IMR-90 (cell line): ENCODE measurements at regions not wholly inside any gene's neighbourhood (a gene's known extent, or its start where the extent isn't known, plus 50 kb on each side); places are given as distances from the start of the nearest gene placed in this dataset.

ENCODE experiments used
- ATAC-seq: fragments of 200-7000 bp; cut with Tn5 transposase; 2 replicates; pipeline ENCODE4 v1.9.1; 2020; ENCODE audit warnings: low read depth, mild to moderate bottlenecking, moderate library complexity
- BruUV-seq: library from RNA; stranded (reverse); fragments of 400-500 nt; replicated peaks from 2 replicates; lab custom pipeline; 2021; lab: Mats Ljungman, UMichigan
- CTCF ChIA-PET: fragments of 300-600 bp; formaldehyde crosslinking; extraction: SDS; loops from one replicate; lab custom pipeline; 2021; ENCODE audit warnings: antibody characterized with exemption; lab: Yijun Ruan, JAX
- POLR2A ChIA-PET: fragments of 300-600 bp; sonication (Branson Sonifier 250); formaldehyde crosslinking; loops from one replicate; lab custom pipeline; 2022; ENCODE audit warnings: antibody characterized with exemption; ENCODE audit not compliant: unreplicated experiment; lab: Charles Lee
- DNase-seq: peaks from one replicate; pipeline ENCODE4 v3.0.0; 2013
- H2AFZ ChIP-seq: replicated peaks from 2 replicates; pipeline ENCODE3; 2013; ENCODE audit warnings: low read length, mild to moderate bottlenecking; ENCODE audit not compliant: poor library complexity
- H2AK5ac ChIP-seq: 2 replicates; pipeline ENCODE4 v1.6.1; 2013; ENCODE audit warnings: low read depth, low read length, inconsistent platforms
- H2AK9ac ChIP-seq: replicated peaks from 2 replicates; pipeline ENCODE3; 2013; ENCODE audit warnings: mild to moderate bottlenecking, low read depth, low read length, moderate library complexity; ENCODE audit not compliant: poor library complexity
- H2BK120ac ChIP-seq: 2 replicates; pipeline ENCODE4 v1.6.1; 2013; ENCODE audit warnings: low read depth, low read length, inconsistent platforms
- H2BK15ac ChIP-seq: 3 replicates; pipeline ENCODE4 v1.6.1; 2013; ENCODE audit warnings: low read depth, low read length, inconsistent platforms
- H2BK20ac ChIP-seq: 2 replicates; pipeline ENCODE4 v1.6.1; 2013; ENCODE audit warnings: low read depth, mild to moderate bottlenecking, inconsistent platforms, low read length, moderate library complexity
- H2BK5ac ChIP-seq: 2 replicates; pipeline ENCODE4 v1.6.1; 2013; ENCODE audit warnings: mild to moderate bottlenecking, low read depth, low read length, inconsistent platforms; ENCODE audit not compliant: poor library complexity, severe bottlenecking
- H3K14ac ChIP-seq: replicated peaks from 2 replicates; pipeline ENCODE4 v1.6.1; 2013; ENCODE audit warnings: low read depth, low read length, inconsistent platforms
- H3K18ac ChIP-seq: 2 replicates; pipeline ENCODE4 v1.6.1; 2013; ENCODE audit warnings: low read depth, low read length, control low read depth
- H3K23ac ChIP-seq: 2 replicates; pipeline ENCODE4 v1.6.1; 2013; ENCODE audit warnings: low read depth, low read length, inconsistent platforms
- H3K27ac ChIP-seq: 2 replicates; pipeline ENCODE4 v1.5.1; 2013; ENCODE audit warnings: mild to moderate bottlenecking, control low read depth, low read length; ENCODE audit not compliant: insufficient read depth
- H3K27me3 ChIP-seq: 2 replicates; pipeline ENCODE4 v1.6.1; 2013; ENCODE audit warnings: low read length; ENCODE audit not compliant: control insufficient read depth, insufficient read depth
- H3K36me3 ChIP-seq: 2 replicates; pipeline ENCODE4 v1.6.1; 2013; ENCODE audit warnings: low read length, mixed read lengths; ENCODE audit not compliant: control insufficient read depth, insufficient read depth
- H3K4ac ChIP-seq: 2 replicates; pipeline ENCODE4 v1.6.1; 2013; ENCODE audit warnings: low read depth, low read length, inconsistent platforms
- H3K4me1 ChIP-seq: 2 replicates; pipeline ENCODE4 v1.6.1; 2013; ENCODE audit warnings: low read length, mixed read lengths; ENCODE audit not compliant: control insufficient read depth, insufficient read depth
- H3K4me2 ChIP-seq: 2 replicates; pipeline ENCODE4 v1.6.1; 2013; ENCODE audit warnings: low read depth, mild to moderate bottlenecking, control low read depth, low read length, moderate library complexity
- H3K4me3 ChIP-seq: 2 replicates; pipeline ENCODE4 v1.5.1; 2013; ENCODE audit warnings: low read depth, mild to moderate bottlenecking, control low read depth, low read length, moderate library complexity; ENCODE audit not compliant: insufficient read depth
- H3K56ac ChIP-seq: 2 replicates; pipeline ENCODE4 v1.6.1; 2013; ENCODE audit warnings: low read length, inconsistent platforms; ENCODE audit not compliant: insufficient read depth; ENCODE audit errors: extremely low read depth
- H3K79me1 ChIP-seq, 2 experiments: 2 replicates each; pipeline ENCODE4 v1.6.1; 2013; ENCODE audit warnings: low read length in 2 of 2, inconsistent platforms in 1 of 2, low read depth in 1 of 2
- H3K9ac ChIP-seq: 2 replicates; pipeline ENCODE4 v1.6.1; 2013; ENCODE audit warnings: low read depth, low read length, control low read depth
- H3K9me1 ChIP-seq: 2 replicates; pipeline ENCODE4 v1.6.1; 2013; ENCODE audit warnings: low read length, inconsistent platforms; ENCODE audit not compliant: insufficient read depth
- H3K9me3 ChIP-seq: 2 replicates; pipeline ENCODE4 v1.6.1; 2013; ENCODE audit warnings: low read length; ENCODE audit not compliant: control insufficient read depth, insufficient read depth
- H4K20me1 ChIP-seq: 2 replicates; pipeline ENCODE4 v1.6.1; 2013; ENCODE audit warnings: low read length, inconsistent platforms; ENCODE audit not compliant: insufficient read depth
- H4K5ac ChIP-seq: 2 replicates; pipeline ENCODE4 v1.6.1; 2013; ENCODE audit warnings: mild to moderate bottlenecking, low read depth, low read length, control low read depth
- H4K8ac ChIP-seq, 2 experiments: 2 replicates each; pipeline ENCODE4 v1.6.1; 2013; ENCODE audit warnings: low read depth in 2 of 2, low read length in 2 of 2, control low read depth in 1 of 2, inconsistent platforms in 1 of 2
- H4K91ac ChIP-seq: 2 replicates; pipeline ENCODE4 v1.6.1; 2013; ENCODE audit warnings: low read depth, low read length, inconsistent platforms; ENCODE audit not compliant: insufficient read depth
- BHLHE40 ChIP-seq: fragments of 150-350 bp; IDR thresholded peaks from 2 replicates; pipeline ENCODE4 v1.6.1; 2016; ENCODE audit warnings: mild to moderate bottlenecking, low read depth, low read length
- CEBPB ChIP-seq: IDR thresholded peaks from 2 replicates; pipeline ENCODE4 v1.6.1; 2012; ENCODE audit warnings: low read depth, low read length, improper control_type of control experiment
- CHD1 ChIP-seq: IDR thresholded peaks from 2 replicates; pipeline ENCODE4 v1.6.1; 2012; ENCODE audit warnings: low read depth, low read length, improper control_type of control experiment
- FOS ChIP-seq: fragments of 150-350 bp; IDR thresholded peaks from 2 replicates; pipeline ENCODE4 v1.6.1; 2016; ENCODE audit warnings: low read depth, low read length
- MAFK ChIP-seq: IDR thresholded peaks from 2 replicates; pipeline ENCODE4 v1.6.1; 2012; ENCODE audit warnings: low read depth, low read length, improper control_type of control experiment
- MAZ ChIP-seq: IDR thresholded peaks from 2 replicates; pipeline ENCODE4 v1.6.1; 2012; ENCODE audit warnings: low read depth, mild to moderate bottlenecking, low read length, improper control_type of control experiment, moderate library complexity, borderline replicate concordance
- NFE2L2 ChIP-seq: fragments of 150-350 bp; IDR thresholded peaks from 2 replicates; pipeline ENCODE4 v1.6.1; 2016; ENCODE audit warnings: low read depth, mild to moderate bottlenecking, low read length
- POLR2A ChIP-seq: IDR thresholded peaks from 2 replicates; pipeline ENCODE4 v1.6.1; 2012; ENCODE audit warnings: mild to moderate bottlenecking, low read depth, low read length
- RCOR1 ChIP-seq: IDR thresholded peaks from 2 replicates; pipeline ENCODE4 v1.6.1; 2012; ENCODE audit warnings: mild to moderate bottlenecking, low read length, improper control_type of control experiment; ENCODE audit not compliant: insufficient replicate concordance
- RFX5 ChIP-seq: IDR thresholded peaks from 2 replicates; pipeline ENCODE4 v1.8.0; 2012; ENCODE audit warnings: low read depth, mild to moderate bottlenecking, low read length, moderate library complexity
- SMC3 ChIP-seq: fragments of 150-350 bp; IDR thresholded peaks from 2 replicates; pipeline ENCODE4 v1.6.1; 2016; ENCODE audit warnings: low read depth, mild to moderate bottlenecking, antibody characterized with exemption, low read length, moderate library complexity
- dilution Hi-C: fragments of 300-500 bp; cut with HindIII; formaldehyde crosslinking; loops from one replicate; pipeline ENCODE4 v1.14.3; 2018; ENCODE audit warnings: low sequenced_read_pairs; ENCODE audit not compliant: unreplicated experiment
- in situ Hi-C: fragments of 300-500 bp; cut with MboI; formaldehyde crosslinking; loops from 3 replicates; pipeline ENCODE4 v1.14.3; 2019; ENCODE audit warnings: low sequenced_read_pairs, inconsistent platforms, mixed read lengths
- intact Hi-C: fragments of 100-400 bp; cut with micrococcal nuclease; formaldehyde crosslinking; loops from 2 replicates; pipeline ENCODE4 v1.10.0; 2022
- TF ChIP-seq, protein P1 (sequence below): conservative IDR thresholded peaks from 2 replicates; pipeline ENCODE4 v1.5.1; 2012; ENCODE audit warnings: mild to moderate bottlenecking, low read depth, low read length, improper control_type of control experiment
- TF ChIP-seq, protein P2 (sequence below): fragments of 150-350 bp; IDR thresholded peaks from 2 replicates; pipeline ENCODE4 v1.6.1; 2016; ENCODE audit warnings: low read depth, mild to moderate bottlenecking, low read length, moderate library complexity, borderline replicate concordance
- TF ChIP-seq, protein P3 (sequence below): fragments of 150-350 bp; IDR thresholded peaks from 2 replicates; pipeline ENCODE4 v1.6.1; 2017; ENCODE audit warnings: mild to moderate bottlenecking, antibody characterized with exemption, low read length, low read depth

DNA sequence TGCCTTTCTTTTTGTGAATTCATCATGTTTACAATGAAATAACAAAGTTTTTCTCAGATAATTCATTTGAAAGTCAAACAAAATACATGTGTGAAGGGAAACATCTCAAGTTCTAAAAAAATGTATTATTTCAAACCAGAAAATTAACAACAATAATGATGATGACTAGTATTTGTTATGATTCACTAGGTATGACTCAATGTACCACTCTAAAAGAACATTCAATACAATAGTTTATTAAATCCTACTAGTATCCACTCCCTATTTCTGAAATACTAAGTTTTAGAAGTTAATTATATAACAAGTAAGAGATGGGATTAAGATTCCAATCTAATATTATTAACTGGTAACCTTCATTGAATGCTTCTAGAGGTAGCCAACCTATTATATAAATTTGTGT, 1444.8 kb upstream of the CDH8 start:
- no peak overlapping the region for H3K4me2 ChIP-seq
- no peak overlapping the region for H2BK15ac ChIP-seq
- H3K36me3 ChIP-seq = no peaks in the 10 kb centered on the region
- no peak overlapping the region for H2BK20ac ChIP-seq
- H3K14ac ChIP-seq = no peak overlapping the region
- no peaks in the 10 kb centered on the region for H3K4me1 ChIP-seq
- H4K91ac ChIP-seq = no peak overlapping the region
- no peak overlapping the region for H2BK5ac ChIP-seq
- no peak overlapping the region for H3K23ac ChIP-seq
- dilution Hi-C loops = no loop called here
- no peaks in the 10 kb centered on the region for H3K79me1 ChIP-seq
- no peaks in the 10 kb centered on the region for H3K27me3 ChIP-seq
- H4K8ac ChIP-seq = no peak overlapping the region
- TF ChIP-seq MAZ (no peak), NFE2L2 (no peak), BHLHE40 (no peak), POLR2A (no peak), CHD1 (no peak), SMC3 (no peak), FOS (no peak), RCOR1 (no peak), RFX5 (no peak), MAFK (no peak), CEBPB (no peak)
- TF ChIP-seq, protein P1, sequence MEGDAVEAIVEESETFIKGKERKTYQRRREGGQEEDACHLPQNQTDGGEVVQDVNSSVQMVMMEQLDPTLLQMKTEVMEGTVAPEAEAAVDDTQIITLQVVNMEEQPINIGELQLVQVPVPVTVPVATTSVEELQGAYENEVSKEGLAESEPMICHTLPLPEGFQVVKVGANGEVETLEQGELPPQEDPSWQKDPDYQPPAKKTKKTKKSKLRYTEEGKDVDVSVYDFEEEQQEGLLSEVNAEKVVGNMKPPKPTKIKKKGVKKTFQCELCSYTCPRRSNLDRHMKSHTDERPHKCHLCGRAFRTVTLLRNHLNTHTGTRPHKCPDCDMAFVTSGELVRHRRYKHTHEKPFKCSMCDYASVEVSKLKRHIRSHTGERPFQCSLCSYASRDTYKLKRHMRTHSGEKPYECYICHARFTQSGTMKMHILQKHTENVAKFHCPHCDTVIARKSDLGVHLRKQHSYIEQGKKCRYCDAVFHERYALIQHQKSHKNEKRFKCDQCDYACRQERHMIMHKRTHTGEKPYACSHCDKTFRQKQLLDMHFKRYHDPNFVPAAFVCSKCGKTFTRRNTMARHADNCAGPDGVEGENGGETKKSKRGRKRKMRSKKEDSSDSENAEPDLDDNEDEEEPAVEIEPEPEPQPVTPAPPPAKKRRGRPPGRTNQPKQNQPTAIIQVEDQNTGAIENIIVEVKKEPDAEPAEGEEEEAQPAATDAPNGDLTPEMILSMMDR = no peak
- TF ChIP-seq, protein P2, sequence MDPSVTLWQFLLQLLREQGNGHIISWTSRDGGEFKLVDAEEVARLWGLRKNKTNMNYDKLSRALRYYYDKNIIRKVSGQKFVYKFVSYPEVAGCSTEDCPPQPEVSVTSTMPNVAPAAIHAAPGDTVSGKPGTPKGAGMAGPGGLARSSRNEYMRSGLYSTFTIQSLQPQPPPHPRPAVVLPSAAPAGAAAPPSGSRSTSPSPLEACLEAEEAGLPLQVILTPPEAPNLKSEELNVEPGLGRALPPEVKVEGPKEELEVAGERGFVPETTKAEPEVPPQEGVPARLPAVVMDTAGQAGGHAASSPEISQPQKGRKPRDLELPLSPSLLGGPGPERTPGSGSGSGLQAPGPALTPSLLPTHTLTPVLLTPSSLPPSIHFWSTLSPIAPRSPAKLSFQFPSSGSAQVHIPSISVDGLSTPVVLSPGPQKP = no peak
- TF ChIP-seq, protein P3, sequence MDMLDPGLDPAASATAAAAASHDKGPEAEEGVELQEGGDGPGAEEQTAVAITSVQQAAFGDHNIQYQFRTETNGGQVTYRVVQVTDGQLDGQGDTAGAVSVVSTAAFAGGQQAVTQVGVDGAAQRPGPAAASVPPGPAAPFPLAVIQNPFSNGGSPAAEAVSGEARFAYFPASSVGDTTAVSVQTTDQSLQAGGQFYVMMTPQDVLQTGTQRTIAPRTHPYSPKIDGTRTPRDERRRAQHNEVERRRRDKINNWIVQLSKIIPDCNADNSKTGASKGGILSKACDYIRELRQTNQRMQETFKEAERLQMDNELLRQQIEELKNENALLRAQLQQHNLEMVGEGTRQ = no peak
- CTCF ChIA-PET = no interaction called here
- no peak for ATAC-seq
- no peak overlapping the region for H2AFZ ChIP-seq
- H4K20me1 ChIP-seq = no peaks in the 10 kb centered on the region
- no peak overlapping the region for H2AK9ac ChIP-seq
- POLR2A ChIA-PET = no interaction called here
- no peak overlapping the region for H3K27ac ChIP-seq
- no peak overlapping the region for H3K56ac ChIP-seq
- no peaks in the 10 kb centered on the region for H3K9me1 ChIP-seq
- BruUV-seq = no TSS peak
- in situ Hi-C loops = no loop called here
- H3K4me3 ChIP-seq = no peak overlapping the region
- no peak overlapping the region for H2AK5ac ChIP-seq
- no peak overlapping the region for H3K9ac ChIP-seq
- intact Hi-C loops = no loop called here
- DNase-seq = no peak
- no peaks in the 10 kb centered on the region for H3K9me3 ChIP-seq
- H4K5ac ChIP-seq = no peak overlapping the region
- no peak overlapping the region for H3K18ac ChIP-seq
- no peak overlapping the region for H2BK120ac ChIP-seq
- H3K4ac ChIP-seq = no peak overlapping the region
